HL-60 (cell line): ENCODE measurements at regions not wholly inside any gene's neighbourhood (a gene's known extent, or its start where the extent isn't known, plus 50 kb on each side); places are given as distances from the start of the nearest gene placed in this dataset.

ENCODE experiments used
- DNase-seq, 2 experiments: peaks; one replicate each; pipeline ENCODE4 v3.0.0-alpha.2; 2010 to 2020; ENCODE audit warnings: low read depth in 1 of 2, low spot score in 1 of 2
- H3K27ac ChIP-seq: fragments of 250-450 bp; sonication (Bioruptor Pico); replicated peaks from 2 replicates; pipeline ENCODE4 v1.5.1; 2020; ENCODE audit warnings: mild to moderate bottlenecking, moderate library complexity
- H3K27me3 ChIP-seq: fragments of 250-450 bp; sonication (Bioruptor Pico); 2 replicates; pipeline ENCODE4 v1.5.1; 2021; ENCODE audit warnings: mild to moderate bottlenecking, moderate library complexity; ENCODE audit not compliant: insufficient read depth, poor library complexity, severe bottlenecking
- H3K4me3 ChIP-seq: replicated peaks from 2 replicates; pipeline ENCODE4 v1.5.1; 2011; ENCODE audit warnings: mild to moderate bottlenecking, control low read depth, low read length; ENCODE audit not compliant: insufficient read depth
- GABPA ChIP-seq: IDR thresholded peaks from 2 replicates; pipeline ENCODE4 v1.6.1; 2012; ENCODE audit warnings: low read depth
- POLR2AphosphoS5 ChIP-seq: IDR thresholded peaks from 2 replicates; pipeline ENCODE4 v1.6.1; 2012; ENCODE audit warnings: low read depth
- SPI1 ChIP-seq: IDR thresholded peaks from 2 replicates; pipeline ENCODE4 v1.6.1; 2012; ENCODE audit warnings: low read depth, mild to moderate bottlenecking, borderline replicate concordance
- TF ChIP-seq, protein P1 (sequence below): IDR thresholded peaks from 2 replicates; pipeline ENCODE4 v1.6.1; 2012; ENCODE audit warnings: low read depth; ENCODE audit not compliant: insufficient replicate concordance
- TF ChIP-seq, protein P2 (sequence below): IDR thresholded peaks from one replicate; pipeline ENCODE4 v1.5.1; 2011; ENCODE audit warnings: low read length, control low read depth, inconsistent platforms; ENCODE audit not compliant: insufficient read depth

DNA sequence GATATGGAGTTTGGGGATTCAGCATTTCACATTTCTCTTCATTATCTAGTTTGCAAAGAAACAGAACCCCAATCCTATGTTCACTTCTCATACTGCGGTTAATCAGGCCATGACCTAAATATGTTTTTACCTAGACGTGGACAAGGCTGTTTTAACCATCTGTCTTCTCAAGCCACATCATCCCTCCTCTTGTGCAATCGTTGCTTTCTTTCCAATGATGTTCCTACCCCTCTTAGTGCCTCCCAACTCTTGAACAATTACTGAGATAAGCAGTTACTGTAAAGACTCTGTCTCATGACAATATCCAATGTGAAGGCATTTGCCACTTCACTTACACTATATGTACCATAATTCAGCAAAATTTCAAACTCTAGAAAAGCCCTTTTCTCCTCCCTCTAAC, 406.2 kb downstream of the LIG4 start:
- no peak for DNase-seq
- Histone ChIP-seq H3K4me3 (no peak overlapping the region), H3K27ac (no peak overlapping the region), H3K27me3 (no peaks in the 10 kb centered on the region)
- TF ChIP-seq SPI1 (no peak), POLR2AphosphoS5 (no peak), GABPA (no peak)
- TF ChIP-seq, protein P1, sequence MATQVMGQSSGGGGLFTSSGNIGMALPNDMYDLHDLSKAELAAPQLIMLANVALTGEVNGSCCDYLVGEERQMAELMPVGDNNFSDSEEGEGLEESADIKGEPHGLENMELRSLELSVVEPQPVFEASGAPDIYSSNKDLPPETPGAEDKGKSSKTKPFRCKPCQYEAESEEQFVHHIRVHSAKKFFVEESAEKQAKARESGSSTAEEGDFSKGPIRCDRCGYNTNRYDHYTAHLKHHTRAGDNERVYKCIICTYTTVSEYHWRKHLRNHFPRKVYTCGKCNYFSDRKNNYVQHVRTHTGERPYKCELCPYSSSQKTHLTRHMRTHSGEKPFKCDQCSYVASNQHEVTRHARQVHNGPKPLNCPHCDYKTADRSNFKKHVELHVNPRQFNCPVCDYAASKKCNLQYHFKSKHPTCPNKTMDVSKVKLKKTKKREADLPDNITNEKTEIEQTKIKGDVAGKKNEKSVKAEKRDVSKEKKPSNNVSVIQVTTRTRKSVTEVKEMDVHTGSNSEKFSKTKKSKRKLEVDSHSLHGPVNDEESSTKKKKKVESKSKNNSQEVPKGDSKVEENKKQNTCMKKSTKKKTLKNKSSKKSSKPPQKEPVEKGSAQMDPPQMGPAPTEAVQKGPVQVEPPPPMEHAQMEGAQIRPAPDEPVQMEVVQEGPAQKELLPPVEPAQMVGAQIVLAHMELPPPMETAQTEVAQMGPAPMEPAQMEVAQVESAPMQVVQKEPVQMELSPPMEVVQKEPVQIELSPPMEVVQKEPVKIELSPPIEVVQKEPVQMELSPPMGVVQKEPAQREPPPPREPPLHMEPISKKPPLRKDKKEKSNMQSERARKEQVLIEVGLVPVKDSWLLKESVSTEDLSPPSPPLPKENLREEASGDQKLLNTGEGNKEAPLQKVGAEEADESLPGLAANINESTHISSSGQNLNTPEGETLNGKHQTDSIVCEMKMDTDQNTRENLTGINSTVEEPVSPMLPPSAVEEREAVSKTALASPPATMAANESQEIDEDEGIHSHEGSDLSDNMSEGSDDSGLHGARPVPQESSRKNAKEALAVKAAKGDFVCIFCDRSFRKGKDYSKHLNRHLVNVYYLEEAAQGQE: no peak

DNA sequence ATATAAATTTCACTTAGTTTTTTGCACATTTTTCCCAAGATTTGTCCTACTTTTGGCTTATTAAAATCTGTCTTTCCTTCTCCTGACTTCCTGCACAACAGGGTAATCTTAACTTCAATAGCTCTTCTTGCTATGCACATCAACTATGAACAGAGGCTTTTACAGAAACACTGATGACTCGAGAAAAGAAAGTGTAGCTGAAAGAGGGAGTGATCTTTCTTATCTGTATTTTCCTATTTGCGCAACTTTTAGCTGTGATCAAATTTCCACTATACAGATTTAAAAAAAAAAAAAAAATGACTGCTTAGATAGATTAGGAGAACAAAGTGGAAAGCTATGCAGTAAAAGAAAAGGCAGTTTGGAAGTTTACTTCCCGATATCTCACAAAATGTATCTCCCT, 406.9 kb downstream of the LIG4 start:
- Histone ChIP-seq H3K27me3 (no peaks in the 10 kb centered on the region), H3K4me3 (no peak overlapping the region), H3K27ac (no peak overlapping the region)
- TF ChIP-seq GABPA (no peak), POLR2AphosphoS5 (no peak), SPI1 (no peak)
- TF ChIP-seq, protein P2, sequence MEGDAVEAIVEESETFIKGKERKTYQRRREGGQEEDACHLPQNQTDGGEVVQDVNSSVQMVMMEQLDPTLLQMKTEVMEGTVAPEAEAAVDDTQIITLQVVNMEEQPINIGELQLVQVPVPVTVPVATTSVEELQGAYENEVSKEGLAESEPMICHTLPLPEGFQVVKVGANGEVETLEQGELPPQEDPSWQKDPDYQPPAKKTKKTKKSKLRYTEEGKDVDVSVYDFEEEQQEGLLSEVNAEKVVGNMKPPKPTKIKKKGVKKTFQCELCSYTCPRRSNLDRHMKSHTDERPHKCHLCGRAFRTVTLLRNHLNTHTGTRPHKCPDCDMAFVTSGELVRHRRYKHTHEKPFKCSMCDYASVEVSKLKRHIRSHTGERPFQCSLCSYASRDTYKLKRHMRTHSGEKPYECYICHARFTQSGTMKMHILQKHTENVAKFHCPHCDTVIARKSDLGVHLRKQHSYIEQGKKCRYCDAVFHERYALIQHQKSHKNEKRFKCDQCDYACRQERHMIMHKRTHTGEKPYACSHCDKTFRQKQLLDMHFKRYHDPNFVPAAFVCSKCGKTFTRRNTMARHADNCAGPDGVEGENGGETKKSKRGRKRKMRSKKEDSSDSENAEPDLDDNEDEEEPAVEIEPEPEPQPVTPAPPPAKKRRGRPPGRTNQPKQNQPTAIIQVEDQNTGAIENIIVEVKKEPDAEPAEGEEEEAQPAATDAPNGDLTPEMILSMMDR: no peak
- TF ChIP-seq, protein P1: no peak
- DNase-seq: no peak

DNA sequence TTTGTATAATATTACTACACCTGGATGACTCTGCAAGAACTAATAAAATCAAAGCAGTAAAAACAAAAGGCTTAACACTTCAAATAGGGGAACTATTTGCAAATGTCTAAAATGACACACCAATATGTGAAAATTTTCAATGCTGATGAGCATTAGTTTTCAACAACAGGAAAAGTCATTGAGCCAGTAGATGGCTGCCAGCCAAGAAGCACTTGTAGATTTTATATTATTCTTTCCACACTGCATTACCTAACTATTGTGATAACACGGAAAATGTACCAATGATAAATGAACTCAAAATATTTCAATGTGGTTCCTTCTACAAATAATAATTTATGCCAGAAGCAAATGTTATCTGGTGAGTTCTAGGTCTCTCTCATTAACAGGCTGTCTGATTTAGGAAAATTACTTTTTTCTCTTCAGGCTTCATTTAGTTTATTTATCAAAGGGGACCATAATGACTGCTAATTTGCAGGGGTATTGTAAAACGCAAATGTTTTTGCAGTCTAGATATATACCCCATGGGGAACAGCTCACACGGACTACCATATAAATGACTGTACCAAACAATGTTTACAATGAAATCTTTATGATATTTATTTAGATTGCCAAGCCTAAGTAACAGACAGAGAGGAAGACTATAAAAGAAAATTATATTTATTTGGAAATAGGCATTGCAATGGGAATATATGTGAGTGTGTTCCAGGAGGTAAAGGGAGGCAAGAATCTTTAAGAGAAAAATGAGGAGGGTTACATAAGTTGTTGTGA, 407.8 kb downstream of the LIG4 start:
- Histone ChIP-seq H3K27me3 (no peaks in the 10 kb centered on the region), H3K27ac (no peak overlapping the region), H3K4me3 (no peak overlapping the region)
- TF ChIP-seq POLR2AphosphoS5 (no peak), SPI1 (no peak), GABPA (no peak)
- TF ChIP-seq, protein P1: no peak
- TF ChIP-seq, protein P2: no peak
- DNase-seq: no peak
